ENCODE measurements at regions not wholly inside any gene's neighbourhood (a gene's known extent, or its start where the extent isn't known, plus 50 kb on each side); places are given as distances from the start of the nearest gene placed in this dataset.
"Not testable (repeated sequence)": the region's sequence is repeated elsewhere in the genome, so short reads cannot be mapped to it uniquely, and the experiment has no call there.

GRCh38 chr10:8334631-8335030 is 280.1 kb downstream of the GATA3 start:
- no peak for DNase-seq (ENCODE audit: low read depth, low spot score)
- H3K9ac ChIP-seq (ENCODE audit: insufficient read length, low read depth), result no peak overlapping the region
- no peaks in the 10 kb centered on the region for H3K36me3 ChIP-seq (ENCODE audit: insufficient read depth, insufficient read length, low read length)
- H3K4me1 ChIP-seq (ENCODE audit: insufficient read depth, insufficient read length), result no peaks in the 10 kb centered on the region
- H3K9me3 ChIP-seq (ENCODE audit: insufficient read depth, low read length), result no peaks in the 10 kb centered on the region
- H3K27me3 ChIP-seq (ENCODE audit: insufficient read depth, insufficient read length), result peaks cover 26% of the 10 kb centered on the region
- no peak overlapping the region for H3K4me3 ChIP-seq (ENCODE audit: insufficient read length, low read depth)
- TF ChIP-seq SUZ12 (IDR thresholded peaks at IDR 0.05; ENCODE audit: extremely low read depth, insufficient read depth, insufficient read length) (no peak), ZNF274 (IDR thresholded peaks at IDR 0.05; ENCODE audit: low read depth, low read length) (no peak), YY1 (IDR thresholded peaks at IDR 0.05; ENCODE audit: insufficient read depth, insufficient read length) (no peak)

GRCh38 chr10:8336629-8337331 is 282.3 kb downstream of the GATA3 start:
- Histone ChIP-seq H3K36me3 (ENCODE audit: insufficient read depth, insufficient read length, low read length) (no peaks in the 10 kb centered on the region), H3K27me3 (ENCODE audit: insufficient read depth, insufficient read length) (peaks cover 10% of the 10 kb centered on the region), H3K4me3 (ENCODE audit: insufficient read length, low read depth) (no peak overlapping the region), H3K9ac (ENCODE audit: insufficient read length, low read depth) (no peak overlapping the region), H3K4me1 (ENCODE audit: insufficient read depth, insufficient read length) (no peaks in the 10 kb centered on the region), H3K9me3 (ENCODE audit: insufficient read depth, low read length) (no peaks in the 10 kb centered on the region)
- TF ChIP-seq SUZ12 (IDR thresholded peaks at IDR 0.05; ENCODE audit: extremely low read depth, insufficient read depth, insufficient read length), result no peak
- TF ChIP-seq YY1 (IDR thresholded peaks at IDR 0.05; ENCODE audit: insufficient read depth, insufficient read length), result no peak
- no peak for DNase-seq (ENCODE audit: low read depth, low spot score)

GRCh38 chr10:8337332-8337651 is 282.8 kb downstream of the GATA3 start:
- Histone ChIP-seq H3K4me1 (ENCODE audit: insufficient read depth, insufficient read length) (no peaks in the 10 kb centered on the region), H3K27me3 (ENCODE audit: insufficient read depth, insufficient read length) (peaks cover 5% of the 10 kb centered on the region), H3K36me3 (ENCODE audit: insufficient read depth, insufficient read length, low read length) (no peaks in the 10 kb centered on the region), H3K9me3 (ENCODE audit: insufficient read depth, low read length) (no peaks in the 10 kb centered on the region), H3K9ac (ENCODE audit: insufficient read length, low read depth) (no peak overlapping the region), H3K4me3 (ENCODE audit: insufficient read length, low read depth) (no peak overlapping the region)
- TF ChIP-seq SUZ12 (IDR thresholded peaks at IDR 0.05; ENCODE audit: extremely low read depth, insufficient read depth, insufficient read length) (no peak), ZNF274 (IDR thresholded peaks at IDR 0.05; ENCODE audit: low read depth, low read length) (no peak), YY1 (IDR thresholded peaks at IDR 0.05; ENCODE audit: insufficient read depth, insufficient read length) (no peak)
- DNase-seq (ENCODE audit: low read depth, low spot score), result no peak

- H3K4me1 ChIP-seq (ENCODE audit: insufficient read depth, insufficient read length), result no peaks in the 10 kb centered on the region
- no peaks in the 10 kb centered on the region for H3K9me3 ChIP-seq (ENCODE audit: insufficient read depth, low read length)
- H3K27me3 ChIP-seq (ENCODE audit: insufficient read depth, insufficient read length), result no peaks in the 10 kb centered on the region
- H3K9ac ChIP-seq (ENCODE audit: insufficient read length, low read depth), result no peak overlapping the region
- TF ChIP-seq YY1 (IDR thresholded peaks at IDR 0.05; ENCODE audit: insufficient read depth, insufficient read length), result no peak
- no peak for TF ChIP-seq ZNF274 (IDR thresholded peaks at IDR 0.05; ENCODE audit: low read depth, low read length)
- no peak for TF ChIP-seq SUZ12 (IDR thresholded peaks at IDR 0.05; ENCODE audit: extremely low read depth, insufficient read depth, insufficient read length)
- H3K4me3 ChIP-seq (ENCODE audit: insufficient read length, low read depth), result no peak overlapping the region
- DNase-seq (ENCODE audit: low read depth, low spot score), result no peak
- H3K36me3 ChIP-seq (ENCODE audit: insufficient read depth, insufficient read length, low read length), result no peaks in the 10 kb centered on the region
Observed at GRCh38 chr10:8338177-8338766, 283.8 kb downstream of the GATA3 start.

- TF ChIP-seq SUZ12 (IDR thresholded peaks at IDR 0.05; ENCODE audit: extremely low read depth, insufficient read depth, insufficient read length) (no peak), YY1 (IDR thresholded peaks at IDR 0.05; ENCODE audit: insufficient read depth, insufficient read length) (no peak), ZNF274 (IDR thresholded peaks at IDR 0.05; ENCODE audit: low read depth, low read length) (no peak)
- H3K9ac ChIP-seq (ENCODE audit: insufficient read length, low read depth), result no peak overlapping the region
- no peaks in the 10 kb centered on the region for H3K27me3 ChIP-seq (ENCODE audit: insufficient read depth, insufficient read length)
- H3K4me1 ChIP-seq (ENCODE audit: insufficient read depth, insufficient read length), result no peaks in the 10 kb centered on the region
- H3K4me3 ChIP-seq (ENCODE audit: insufficient read length, low read depth), result no peak overlapping the region
- H3K9me3 ChIP-seq (ENCODE audit: insufficient read depth, low read length), result no peaks in the 10 kb centered on the region
- H3K36me3 ChIP-seq (ENCODE audit: insufficient read depth, insufficient read length, low read length), result no peaks in the 10 kb centered on the region
- no peak for DNase-seq (ENCODE audit: low read depth, low spot score)
Observed at GRCh38 chr10:8344756-8345155, 290.3 kb downstream of the GATA3 start.

- H3K36me3 ChIP-seq (ENCODE audit: insufficient read depth, insufficient read length, low read length), result no peaks in the 10 kb centered on the region
- no peak overlapping the region for H3K4me3 ChIP-seq (ENCODE audit: insufficient read length, low read depth)
- TF ChIP-seq SUZ12 (IDR thresholded peaks at IDR 0.05; ENCODE audit: extremely low read depth, insufficient read depth, insufficient read length), result no peak
- TF ChIP-seq ZNF274 (IDR thresholded peaks at IDR 0.05; ENCODE audit: low read depth, low read length), result no peak
- no peak for TF ChIP-seq YY1 (IDR thresholded peaks at IDR 0.05; ENCODE audit: insufficient read depth, insufficient read length)
- no peaks in the 10 kb centered on the region for H3K9me3 ChIP-seq (ENCODE audit: insufficient read depth, low read length)
- DNase-seq (ENCODE audit: low read depth, low spot score), result peak; percentile 23
- no peak overlapping the region for H3K9ac ChIP-seq (ENCODE audit: insufficient read length, low read depth)
- no peaks in the 10 kb centered on the region for H3K27me3 ChIP-seq (ENCODE audit: insufficient read depth, insufficient read length)
- H3K4me1 ChIP-seq (ENCODE audit: insufficient read depth, insufficient read length), result no peaks in the 10 kb centered on the region
Observed at GRCh38 chr10:8346861-8347260, 292.4 kb downstream of the GATA3 start.

GRCh38 chr10:8347614-8348013 is 293.1 kb downstream of the GATA3 start:
- H3K27me3 ChIP-seq (ENCODE audit: insufficient read depth, insufficient read length); DNase-seq (ENCODE audit: low read depth, low spot score); H3K4me3 ChIP-seq (ENCODE audit: insufficient read length, low read depth); H3K4me1 ChIP-seq (ENCODE audit: insufficient read depth, insufficient read length); H3K36me3 ChIP-seq (ENCODE audit: insufficient read depth, insufficient read length, low read length); H3K9me3 ChIP-seq (ENCODE audit: insufficient read depth, low read length); H3K9ac ChIP-seq (ENCODE audit: insufficient read length, low read depth): not testable (repeated sequence)
